ENCODE measurements at regions not wholly inside any gene's neighbourhood (a gene's known extent, or its start where the extent isn't known, plus 50 kb on each side); places are given as distances from the start of the nearest gene placed in this dataset.

- TF ChIP-seq, protein P1, sequence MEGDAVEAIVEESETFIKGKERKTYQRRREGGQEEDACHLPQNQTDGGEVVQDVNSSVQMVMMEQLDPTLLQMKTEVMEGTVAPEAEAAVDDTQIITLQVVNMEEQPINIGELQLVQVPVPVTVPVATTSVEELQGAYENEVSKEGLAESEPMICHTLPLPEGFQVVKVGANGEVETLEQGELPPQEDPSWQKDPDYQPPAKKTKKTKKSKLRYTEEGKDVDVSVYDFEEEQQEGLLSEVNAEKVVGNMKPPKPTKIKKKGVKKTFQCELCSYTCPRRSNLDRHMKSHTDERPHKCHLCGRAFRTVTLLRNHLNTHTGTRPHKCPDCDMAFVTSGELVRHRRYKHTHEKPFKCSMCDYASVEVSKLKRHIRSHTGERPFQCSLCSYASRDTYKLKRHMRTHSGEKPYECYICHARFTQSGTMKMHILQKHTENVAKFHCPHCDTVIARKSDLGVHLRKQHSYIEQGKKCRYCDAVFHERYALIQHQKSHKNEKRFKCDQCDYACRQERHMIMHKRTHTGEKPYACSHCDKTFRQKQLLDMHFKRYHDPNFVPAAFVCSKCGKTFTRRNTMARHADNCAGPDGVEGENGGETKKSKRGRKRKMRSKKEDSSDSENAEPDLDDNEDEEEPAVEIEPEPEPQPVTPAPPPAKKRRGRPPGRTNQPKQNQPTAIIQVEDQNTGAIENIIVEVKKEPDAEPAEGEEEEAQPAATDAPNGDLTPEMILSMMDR (conservative IDR thresholded peaks at IDR 0.05; ENCODE audit: low read depth, low read length), result no peak
- TF ChIP-seq EZH2 (IDR thresholded peaks at IDR 0.05; ENCODE audit: low read length, unreplicated experiment), result no peak
These were observed 833.2 kb upstream of the GYPC start for GRCh38 chr2:125822746-125823145.
